Naive thymus-derived CD4-positive, alpha-beta T cell (primary cell): ENCODE measurements at regions not wholly inside any gene's neighbourhood (a gene's known extent, or its start where the extent isn't known, plus 50 kb on each side); places are given as distances from the start of the nearest gene placed in this dataset.

Source experiments
- ATAC-seq: fragments of 150-1000 bp; cut with Tn5 transposase; 2 replicates; pipeline ENCODE4 v1.10.0; 2021; ENCODE audit warnings: mild to moderate bottlenecking, moderate library complexity
- CTCF ChIA-PET: fragments of 350-600 bp; sonication (Branson Sonifier 250); formaldehyde crosslinking; loops from one replicate; lab custom pipeline; 2021; ENCODE audit warnings: antibody characterized with exemption; lab: Charles Lee
- POLR2A ChIA-PET: fragments of 350-600 bp; sonication (Branson Sonifier 250); formaldehyde crosslinking; loops from one replicate; lab custom pipeline; 2021; ENCODE audit warnings: antibody characterized with exemption, inconsistent platforms; lab: Charles Lee
- DNase-seq, 9 donors: peaks; one replicate each; pipeline versions ENCODE4 v3.0.0 to v3.0.0-alpha.2; 2020 to 2022; ENCODE audit warnings: mixed read lengths in 1 of 9
- H3K27ac ChIP-seq: one replicate; pipeline ENCODE4 v1.7.0; 2013; ENCODE audit warnings: mild to moderate bottlenecking, low read depth, low read length, moderate library complexity
- H3K27me3 ChIP-seq, 2 donors: one replicate each; pipeline ENCODE4 v1.7.0; 2013; ENCODE audit warnings: low read length in 2 of 2, mild to moderate bottlenecking in 2 of 2, moderate library complexity in 2 of 2; ENCODE audit not compliant: control insufficient read depth in 2 of 2, insufficient read depth in 2 of 2
- H3K36me3 ChIP-seq, 3 experiments: 1 replicate in 2 of 3; 2 replicates in 1 of 3; pipeline ENCODE4 v1.7.0; 2013; ENCODE audit warnings: low read length in 3 of 3, mild to moderate bottlenecking in 3 of 3, moderate library complexity in 1 of 3; ENCODE audit not compliant: insufficient read depth in 3 of 3, control insufficient read depth in 2 of 3
- H3K4me1 ChIP-seq, 2 donors: one replicate each; pipeline ENCODE4 v1.7.0; 2013; ENCODE audit warnings: low read length in 2 of 2, mild to moderate bottlenecking in 2 of 2, moderate library complexity in 1 of 2; ENCODE audit not compliant: control insufficient read depth in 2 of 2, insufficient read depth in 2 of 2
- H3K4me3 ChIP-seq: 2 replicates; pipeline ENCODE4 v1.7.0; 2013; ENCODE audit warnings: mild to moderate bottlenecking, low read length
- H3K9me3 ChIP-seq, 3 experiments: 1 replicate in 2 of 3; 2 replicates in 1 of 3; pipeline ENCODE4 v1.7.0; 2013; ENCODE audit warnings: low read length in 3 of 3; ENCODE audit not compliant: control insufficient read depth in 2 of 3
- H3K27ac Mint-ChIP-seq, 9 donors: one replicate each; pipeline ENCODE4 v1.8.0; 2020 to 2022; ENCODE audit warnings: mixed read lengths in 9 of 9, mild to moderate bottlenecking in 8 of 9, moderate library complexity in 5 of 9, inconsistent platforms in 2 of 9
- H3K27me3 Mint-ChIP-seq, 5 donors: one replicate each; pipeline ENCODE4 v1.8.0; 2021 to 2022; ENCODE audit warnings: mixed read lengths in 5 of 5, mild to moderate bottlenecking in 1 of 5
- H3K36me3 Mint-ChIP-seq, 5 donors: one replicate each; pipeline ENCODE4 v1.8.0; 2020 to 2022; ENCODE audit warnings: mixed read lengths in 5 of 5, mild to moderate bottlenecking in 3 of 5, inconsistent platforms in 1 of 5
- H3K4me1 Mint-ChIP-seq, 7 donors: one replicate each; pipeline ENCODE4 v1.8.0; 2020 to 2022; ENCODE audit warnings: mixed read lengths in 7 of 7, mild to moderate bottlenecking in 3 of 7, inconsistent platforms in 1 of 7
- H3K4me3 Mint-ChIP-seq, 10 donors: one replicate each; pipeline ENCODE4 v1.8.0; 2020 to 2022; ENCODE audit warnings: mild to moderate bottlenecking in 10 of 10, mixed read lengths in 10 of 10, moderate library complexity in 6 of 10, inconsistent platforms in 2 of 10
- H3K9me3 Mint-ChIP-seq, 11 donors: one replicate each; pipeline ENCODE4 v1.8.0; 2020 to 2022; ENCODE audit warnings: mixed read lengths in 11 of 11, mild to moderate bottlenecking in 4 of 11, inconsistent platforms in 1 of 11, moderate library complexity in 1 of 11
- intact Hi-C, 2 donors: fragments of 100-400 bp; cut with micrococcal nuclease; formaldehyde crosslinking; loops; one replicate each; pipeline ENCODE4 v1.15.1; 2023

DNA sequence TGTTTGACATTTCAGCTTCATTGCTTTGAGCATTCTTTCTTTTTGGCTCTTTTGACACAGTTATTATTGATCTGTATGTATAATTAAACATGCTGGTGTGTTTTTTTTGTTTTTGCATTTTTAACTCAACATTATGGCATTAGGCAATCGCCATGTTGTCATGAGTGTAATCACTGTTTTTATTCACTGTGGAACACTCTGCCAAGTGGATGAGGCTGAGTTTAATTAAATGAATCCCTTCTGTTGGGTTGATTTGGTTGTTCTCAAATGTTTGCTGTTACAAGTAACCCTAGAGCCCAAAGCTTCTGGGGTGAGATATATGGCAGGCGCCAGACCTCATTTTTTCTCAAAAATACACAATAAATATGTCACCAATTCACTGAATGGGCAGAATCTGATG, 428.1 kb downstream of the MATN1 start:
- Mint-ChIP-seq H3K4me3 (no peak overlapping the region), H3K36me3 (peaks cover 0 to 4% (median 0%) of the 10 kb centered on the region in 5 donors), H3K4me1 (no peaks in the 10 kb centered on the region), H3K9me3 (peaks cover 0 to 10% (median 6%) of the 10 kb centered on the region in 11 donors), H3K27ac (no peak overlapping the region), H3K27me3 (peaks cover 34 to 45% (median 36%) of the 10 kb centered on the region in 5 donors)
- intact Hi-C loops = no loop called here
- Histone ChIP-seq H3K4me3 (no peak overlapping the region), H3K27me3 (no peaks in the 10 kb centered on the region), H3K4me1 (no peaks in the 10 kb centered on the region), H3K27ac (no peak overlapping the region), H3K9me3 (peaks cover 0 to 4% (median 0%) of the 10 kb centered on the region in 3 experiments), H3K36me3 (no peaks in the 10 kb centered on the region)
- ATAC-seq = no peak
- POLR2A ChIA-PET = no interaction called here
- DNase-seq = no peak
- CTCF ChIA-PET = no interaction called here

DNA sequence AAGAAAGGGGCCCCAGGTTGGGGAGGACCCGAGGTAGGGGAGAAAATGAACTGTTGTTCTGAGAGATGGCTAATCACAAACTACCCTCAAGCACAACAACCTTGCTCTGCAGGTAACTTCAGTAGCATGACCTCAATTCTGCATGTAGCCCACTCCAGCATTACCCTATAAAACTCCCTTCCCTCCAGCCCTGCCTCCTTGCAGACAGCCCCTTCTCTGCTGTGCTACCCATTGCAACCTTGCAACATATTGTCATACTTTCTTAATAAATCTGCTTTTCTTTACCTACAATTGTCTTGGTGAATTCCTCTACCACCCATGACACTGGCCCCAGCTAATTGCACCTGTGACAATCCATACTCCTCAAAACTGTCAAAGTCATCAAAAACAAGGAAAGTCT, 428.9 kb downstream of the MATN1 start:
- no peak for ATAC-seq
- Mint-ChIP-seq H3K4me1 (no peaks in the 10 kb centered on the region), H3K27me3 (peaks cover 33 to 44% (median 41%) of the 10 kb centered on the region in 5 donors)

DNA sequence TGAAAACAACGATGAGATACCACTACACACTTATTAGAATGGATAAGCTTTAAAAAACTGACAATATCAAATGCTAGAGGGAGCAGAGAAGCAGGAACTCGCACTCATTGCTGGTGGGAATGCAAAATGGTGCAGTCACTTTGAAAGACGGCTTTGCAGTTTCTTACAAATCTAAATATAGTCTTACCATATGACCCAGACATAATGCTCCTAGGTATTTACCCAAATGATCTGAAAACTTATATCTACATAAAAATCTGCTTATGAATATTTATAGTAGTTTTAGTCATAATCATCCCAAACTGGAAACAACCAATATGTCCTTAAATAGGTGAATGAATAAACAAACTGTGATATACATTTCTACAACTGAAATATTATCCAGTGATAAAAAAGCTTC, 430.9 kb downstream of the MATN1 start:
- DNase-seq (no peak), ATAC-seq (no peak)
- H3K27me3 Mint-ChIP-seq = peaks cover 33 to 49% (median 46%) of the 10 kb centered on the region in 5 donors

More for the DNA sequence above, 428.9 kb downstream of the MATN1 start:
- POLR2A ChIA-PET = no interaction called here
- H3K4me3 ChIP-seq = no peak overlapping the region
- CTCF ChIA-PET = no interaction called here
- no peaks in the 10 kb centered on the region for H3K4me1 ChIP-seq
- intact Hi-C loops = no loop called here
- Mint-ChIP-seq H3K4me3 (no peak overlapping the region), H3K36me3 (peaks cover 0 to 4% (median 0%) of the 10 kb centered on the region in 5 donors), H3K9me3 (peaks cover 0 to 10% (median 5%) of the 10 kb centered on the region in 11 donors), H3K27ac (no peak overlapping the region)
- peaks cover 0 to 4% (median 0%) of the 10 kb centered on the region in 3 experiments for H3K9me3 ChIP-seq
- DNase-seq = no peak
- no peak overlapping the region for H3K27ac ChIP-seq
- H3K27me3 ChIP-seq = no peaks in the 10 kb centered on the region
- H3K36me3 ChIP-seq = no peaks in the 10 kb centered on the region

DNA sequence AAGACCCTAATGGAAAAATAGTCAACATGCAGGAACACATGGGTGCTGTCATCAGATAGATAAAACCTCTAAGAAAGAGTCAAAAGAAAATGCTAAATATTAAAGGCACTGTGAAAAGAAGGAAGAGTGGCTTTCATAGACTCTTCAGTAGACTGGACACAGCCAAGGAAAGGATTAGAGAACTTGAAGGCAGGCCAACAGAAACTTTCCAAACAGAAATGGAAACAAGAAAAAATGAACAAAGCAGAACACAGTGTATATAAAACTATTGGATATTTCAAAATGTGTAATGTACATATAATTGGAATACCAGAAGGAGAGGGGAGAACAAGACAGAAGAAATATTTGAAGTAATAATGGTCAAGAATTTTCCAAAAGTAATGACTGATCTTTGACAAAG, 431.9 kb downstream of the MATN1 start:
- intact Hi-C loops = no loop called here
- Histone ChIP-seq H3K4me3 (no peak overlapping the region), H3K27ac (no peak overlapping the region), H3K27me3 (no peaks in the 10 kb centered on the region), H3K9me3 (no peaks in the 10 kb centered on the region), H3K4me1 (no peaks in the 10 kb centered on the region), H3K36me3 (no peaks in the 10 kb centered on the region)
- H3K9me3 Mint-ChIP-seq = peaks cover 0 to 2% (median 0%) of the 10 kb centered on the region in 11 donors
- H3K27ac Mint-ChIP-seq = no peak overlapping the region
- CTCF ChIA-PET = no interaction called here
- no peaks in the 10 kb centered on the region for H3K36me3 Mint-ChIP-seq
- H3K27me3 Mint-ChIP-seq = peaks cover 27 to 47% (median 46%) of the 10 kb centered on the region in 5 donors
- DNase-seq (no peak), ATAC-seq (no peak)
- POLR2A ChIA-PET = no interaction called here
- no peaks in the 10 kb centered on the region for H3K4me1 Mint-ChIP-seq
- H3K4me3 Mint-ChIP-seq = no peak overlapping the region

More for the DNA sequence above, 430.9 kb downstream of the MATN1 start:
- ChIA-PET CTCF (no interaction called here), POLR2A (no interaction called here)
- H3K27ac ChIP-seq = no peak overlapping the region
- no peaks in the 10 kb centered on the region for H3K4me1 ChIP-seq
- Mint-ChIP-seq H3K9me3 (peaks cover 0 to 5% (median 2%) of the 10 kb centered on the region in 11 donors), H3K4me3 (no peak overlapping the region), H3K36me3 (peaks cover 0 to 4% (median 0%) of the 10 kb centered on the region in 5 donors), H3K4me1 (no peaks in the 10 kb centered on the region), H3K27ac (no peak overlapping the region)
- intact Hi-C loops = no loop called here
- H3K9me3 ChIP-seq = no peaks in the 10 kb centered on the region
- H3K36me3 ChIP-seq = no peaks in the 10 kb centered on the region
- H3K27me3 ChIP-seq = no peaks in the 10 kb centered on the region
- H3K4me3 ChIP-seq = no peak overlapping the region

DNA sequence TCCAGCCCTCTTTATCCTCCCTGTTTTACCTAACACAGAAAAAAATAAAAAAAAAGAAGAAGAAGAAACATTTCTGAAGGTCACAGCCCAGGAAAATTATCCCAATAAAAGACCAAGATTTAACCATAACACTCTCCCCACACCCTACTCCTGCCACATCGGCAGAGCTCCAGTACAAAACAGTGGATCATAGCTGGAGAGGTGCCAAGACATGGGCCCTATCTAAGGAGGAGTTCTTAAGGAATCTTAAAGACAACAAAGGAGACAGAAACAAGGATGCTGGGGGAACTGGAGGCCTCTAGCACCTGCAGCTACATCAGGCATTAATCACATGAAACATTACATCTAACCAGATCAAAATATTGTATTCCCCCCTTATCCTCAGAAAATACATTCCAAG, 432.8 kb downstream of the MATN1 start:
- no peaks in the 10 kb centered on the region for H3K9me3 ChIP-seq
- no peaks in the 10 kb centered on the region for H3K27me3 ChIP-seq
- no peak for ATAC-seq
- no peak for DNase-seq
- H3K4me3 ChIP-seq = no peak overlapping the region
- Mint-ChIP-seq H3K4me1 (no peaks in the 10 kb centered on the region), H3K36me3 (no peaks in the 10 kb centered on the region), H3K27ac (no peak overlapping the region), H3K9me3 (peaks cover 0 to 2% (median 0%) of the 10 kb centered on the region in 11 donors), H3K4me3 (no peak overlapping the region), H3K27me3 (peaks cover 20 to 46% (median 41%) of the 10 kb centered on the region in 5 donors)
- H3K4me1 ChIP-seq = no peaks in the 10 kb centered on the region
- POLR2A ChIA-PET = no interaction called here
- CTCF ChIA-PET = no interaction called here
- no peaks in the 10 kb centered on the region for H3K36me3 ChIP-seq
- H3K27ac ChIP-seq = no peak overlapping the region
- intact Hi-C loops = no loop called here

DNA sequence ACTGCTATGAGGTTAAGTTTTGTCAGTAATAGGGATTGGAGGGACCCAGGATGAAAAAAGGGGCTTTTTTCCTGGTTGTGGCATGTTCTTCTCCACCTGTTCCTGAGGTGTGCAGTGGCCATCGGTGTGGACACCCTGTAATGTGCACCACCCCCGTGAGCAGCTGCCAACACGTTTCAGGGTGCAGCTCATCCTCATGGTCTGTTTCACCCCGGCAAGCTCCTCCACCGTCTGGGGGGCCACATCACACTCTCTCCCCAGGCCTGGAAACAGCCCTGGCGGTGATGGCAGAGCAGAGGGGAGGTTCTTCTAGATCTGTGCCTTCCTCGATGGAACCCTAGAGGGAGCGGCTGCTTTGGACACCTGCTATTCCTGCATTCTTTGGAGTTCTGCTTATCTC, 435.4 kb downstream of the MATN1 start:
- peaks cover 16 to 43% (median 32%) of the 10 kb centered on the region in 5 donors for H3K27me3 Mint-ChIP-seq
- no peaks in the 10 kb centered on the region for H3K27me3 ChIP-seq
- peaks cover 0 to 2% (median 0%) of the 10 kb centered on the region in 11 donors for H3K9me3 Mint-ChIP-seq
- H3K4me1 Mint-ChIP-seq = peaks cover 0 to 10% (median 5%) of the 10 kb centered on the region in 7 donors
- H3K27ac ChIP-seq = no peak overlapping the region
- POLR2A ChIA-PET = no interaction called here
- H3K36me3 ChIP-seq = no peaks in the 10 kb centered on the region
- peaks cover 0 to 4% (median 0%) of the 10 kb centered on the region in 5 donors for H3K36me3 Mint-ChIP-seq
- no peak for DNase-seq
- H3K9me3 ChIP-seq = no peaks in the 10 kb centered on the region
- no peak overlapping the region for H3K4me3 Mint-ChIP-seq
- H3K4me1 ChIP-seq = no peaks in the 10 kb centered on the region
- CTCF ChIA-PET = no interaction called here
- intact Hi-C loops = no loop called here
- ATAC-seq = no peak
- no peak overlapping the region for H3K27ac Mint-ChIP-seq
- H3K4me3 ChIP-seq = no peak overlapping the region
